Fibroblast of the aortic adventitia (primary cell): ENCODE measurements at regions not wholly inside any gene's neighbourhood (a gene's known extent, or its start where the extent isn't known, plus 50 kb on each side); places are given as distances from the start of the nearest gene placed in this dataset.

Source experiments
- DNase-seq: peaks from one replicate; pipeline ENCODE4 v3.0.0-alpha.2; 2010; ENCODE audit warnings: low read depth
- H3K4me3 ChIP-seq: 2 replicates; pipeline ENCODE4 v1.5.1; 2011; ENCODE audit warnings: low read depth, mild to moderate bottlenecking, control low read depth, low read length, moderate library complexity
- CTCF ChIP-seq: IDR thresholded peaks from 2 replicates; pipeline ENCODE4 v1.5.1; 2011; ENCODE audit warnings: mild to moderate bottlenecking, low read length, control low read depth, inconsistent platforms; ENCODE audit not compliant: insufficient read depth

GRCh38 chr20:62578294-62578897 lies 63.9 kb upstream of the SLCO4A1 start:
- TF ChIP-seq CTCF = no peak
- no peak overlapping the region for H3K4me3 ChIP-seq
- DNase-seq = no peak

- no peak for DNase-seq
- no peak for TF ChIP-seq CTCF
- H3K4me3 ChIP-seq = no peak overlapping the region
These were observed 62.3 kb upstream of the SLCO4A1 start for GRCh38 chr20:62580052-62580451.

GRCh38 chr20:62580733-62581132 lies 61.6 kb upstream of the SLCO4A1 start:
- no peak overlapping the region for H3K4me3 ChIP-seq
- DNase-seq = no peak
- no peak for TF ChIP-seq CTCF

GRCh38 chr20:62581308-62581707 lies 61.0 kb upstream of the SLCO4A1 start:
- DNase-seq = no peak
- no peak overlapping the region for H3K4me3 ChIP-seq
- no peak for TF ChIP-seq CTCF

GRCh38 chr20:62581806-62582205 lies 60.5 kb upstream of the SLCO4A1 start:
- no peak for TF ChIP-seq CTCF
- DNase-seq = no peak
- H3K4me3 ChIP-seq = no peak overlapping the region

- TF ChIP-seq CTCF = no peak
- DNase-seq = peak; percentile 7
- H3K4me3 ChIP-seq = no peak overlapping the region
These were observed 58.8 kb upstream of the SLCO4A1 start for GRCh38 chr20:62583424-62583920.
